AG04449 (cell line): ENCODE measurements at regions not wholly inside any gene's neighbourhood (a gene's known extent, or its start where the extent isn't known, plus 50 kb on each side); places are given as distances from the start of the nearest gene placed in this dataset.

ENCODE experiments used
- CTCF ChIA-PET: fragments of 350-600 bp; formaldehyde crosslinking; extraction: SDS; loops from one replicate; lab custom pipeline; 2021; ENCODE audit warnings: antibody characterized with exemption; lab: Yijun Ruan, JAX
- POLR2A ChIA-PET: fragments of 400-600, 350-600 bp; formaldehyde crosslinking; extraction: SDS; loops from one replicate; lab custom pipeline; 2020; ENCODE audit warnings: antibody characterized with exemption, inconsistent platforms; lab: Yijun Ruan, JAX
- DNase-seq: peaks from one replicate; pipeline ENCODE4 v3.0.0-alpha.2; 2010; ENCODE audit warnings: low read depth, low spot score
- H3K4me3 ChIP-seq: 2 replicates; pipeline ENCODE4 v1.5.1; 2011; ENCODE audit warnings: low read depth, mild to moderate bottlenecking, control low read depth, low read length
- TF ChIP-seq, protein P1 (sequence below): IDR thresholded peaks from one replicate; pipeline ENCODE4 v1.5.1; 2011; ENCODE audit warnings: mild to moderate bottlenecking, moderate library complexity, low read length, control low read depth, inconsistent platforms; ENCODE audit not compliant: insufficient read depth; ENCODE audit errors: missing control alignments

DNA sequence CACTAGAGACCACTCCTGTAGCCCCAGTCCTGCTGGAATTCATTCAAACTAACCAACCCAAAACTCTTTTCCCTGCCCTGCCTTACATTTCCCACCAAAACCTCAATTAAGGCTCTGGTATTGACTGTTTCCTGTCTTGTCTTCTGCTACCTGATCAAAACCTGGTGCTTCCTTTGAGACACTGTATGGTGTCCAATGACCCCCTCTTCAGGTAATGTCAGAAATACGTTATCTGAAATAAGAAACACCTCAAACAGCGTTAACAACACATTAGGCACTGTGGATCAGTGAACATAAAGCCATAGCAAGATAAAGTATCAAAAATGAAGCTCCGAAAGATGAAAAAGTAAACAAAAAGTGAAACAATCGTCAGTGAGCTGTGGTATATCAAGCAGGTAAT lies 343.2 kb upstream of the ZP4 start:
- ChIA-PET POLR2A (no interaction called here), CTCF (interaction anchor here (1.1 kb wide), 1 partner anchor 457 kb away, joined by 3 read pairs; no protein-coding TSS in a partner anchor)
- no peak for DNase-seq
- no peak overlapping the region for H3K4me3 ChIP-seq
- TF ChIP-seq, protein P1, sequence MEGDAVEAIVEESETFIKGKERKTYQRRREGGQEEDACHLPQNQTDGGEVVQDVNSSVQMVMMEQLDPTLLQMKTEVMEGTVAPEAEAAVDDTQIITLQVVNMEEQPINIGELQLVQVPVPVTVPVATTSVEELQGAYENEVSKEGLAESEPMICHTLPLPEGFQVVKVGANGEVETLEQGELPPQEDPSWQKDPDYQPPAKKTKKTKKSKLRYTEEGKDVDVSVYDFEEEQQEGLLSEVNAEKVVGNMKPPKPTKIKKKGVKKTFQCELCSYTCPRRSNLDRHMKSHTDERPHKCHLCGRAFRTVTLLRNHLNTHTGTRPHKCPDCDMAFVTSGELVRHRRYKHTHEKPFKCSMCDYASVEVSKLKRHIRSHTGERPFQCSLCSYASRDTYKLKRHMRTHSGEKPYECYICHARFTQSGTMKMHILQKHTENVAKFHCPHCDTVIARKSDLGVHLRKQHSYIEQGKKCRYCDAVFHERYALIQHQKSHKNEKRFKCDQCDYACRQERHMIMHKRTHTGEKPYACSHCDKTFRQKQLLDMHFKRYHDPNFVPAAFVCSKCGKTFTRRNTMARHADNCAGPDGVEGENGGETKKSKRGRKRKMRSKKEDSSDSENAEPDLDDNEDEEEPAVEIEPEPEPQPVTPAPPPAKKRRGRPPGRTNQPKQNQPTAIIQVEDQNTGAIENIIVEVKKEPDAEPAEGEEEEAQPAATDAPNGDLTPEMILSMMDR, result no peak

DNA sequence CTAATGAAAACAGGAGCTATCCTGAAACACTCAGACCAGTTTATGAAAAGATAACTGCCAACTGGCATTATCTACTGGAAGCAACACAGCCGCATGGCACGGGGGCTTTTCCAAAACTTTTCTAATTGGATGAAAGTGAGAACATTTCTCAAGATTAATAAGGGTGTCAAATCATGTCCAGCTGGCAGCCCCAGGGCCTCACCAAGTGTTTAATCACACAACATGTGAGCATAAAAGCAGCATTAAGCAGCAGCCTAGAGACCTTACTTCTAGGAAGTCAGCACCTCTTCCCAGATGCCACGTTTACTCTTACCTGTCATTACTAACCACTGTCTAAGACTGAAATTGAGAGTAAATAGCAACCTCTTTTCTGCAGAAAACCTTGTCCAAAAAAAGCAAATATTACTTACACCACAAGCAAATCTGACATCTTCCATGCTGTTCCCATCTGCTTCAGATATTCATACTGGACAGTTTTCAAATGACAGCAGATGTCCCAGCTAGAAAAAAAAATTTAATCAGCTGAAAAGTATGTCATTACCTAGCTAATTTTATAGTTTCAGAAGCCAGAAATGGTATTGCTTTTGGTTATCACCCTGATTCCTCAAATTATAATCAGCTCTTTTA lies 341.5 kb upstream of the ZP4 start:
- no peak for DNase-seq
- CTCF ChIA-PET, result no interaction called here
- TF ChIP-seq, protein P1, result no peak
- POLR2A ChIA-PET, result no interaction called here
- H3K4me3 ChIP-seq, result no peak overlapping the region

DNA sequence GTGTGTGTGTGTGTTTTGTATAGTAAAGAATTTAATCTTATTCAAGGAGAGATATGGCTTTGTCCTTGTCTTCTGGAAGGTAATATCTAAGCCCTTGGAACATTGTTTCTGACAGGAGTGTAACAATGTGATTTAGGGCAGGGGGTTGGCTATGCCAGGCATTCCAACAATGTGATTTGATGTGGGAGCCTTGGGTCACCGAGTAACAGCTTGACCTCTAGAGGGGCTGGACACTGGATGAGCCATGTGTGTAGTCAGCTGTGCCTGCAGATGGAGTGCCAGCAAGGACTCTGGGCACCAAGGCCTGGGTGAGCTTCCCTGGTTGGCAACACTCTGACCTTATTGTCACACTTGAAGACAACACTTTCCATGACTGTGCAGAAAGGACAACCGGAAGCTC lies 336.1 kb upstream of the ZP4 start:
- TF ChIP-seq, protein P1, result no peak
- CTCF ChIA-PET, result no interaction called here
- POLR2A ChIA-PET, result no interaction called here
- no peak for DNase-seq
- no peak overlapping the region for H3K4me3 ChIP-seq

DNA sequence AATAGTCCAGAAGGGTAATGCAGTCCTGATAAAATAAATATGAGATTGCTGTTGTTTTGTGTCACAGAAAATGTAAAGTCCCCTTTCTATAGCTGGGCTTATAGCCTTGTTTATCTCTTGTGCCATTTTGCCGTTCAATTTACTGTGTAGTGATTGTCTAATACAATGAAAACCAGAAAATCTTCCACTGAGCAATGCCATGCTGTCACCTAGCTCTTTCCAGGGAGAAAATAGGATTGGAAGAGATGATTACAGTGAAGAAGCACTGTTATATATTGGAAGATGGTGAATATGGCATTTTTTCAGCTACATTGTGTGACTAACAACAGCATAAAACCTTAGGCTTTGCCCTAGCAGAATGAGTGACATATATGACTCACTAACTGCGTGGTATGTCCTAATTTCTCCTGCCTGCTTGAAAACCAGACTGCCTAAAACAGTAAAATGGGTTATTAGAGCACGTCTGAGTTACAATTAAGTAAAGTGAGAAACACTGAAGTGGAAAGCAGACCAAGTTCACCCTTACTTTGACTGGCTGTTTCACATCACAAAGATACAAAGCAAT lies 332.4 kb upstream of the ZP4 start:
- DNase-seq, result no peak
- ChIA-PET POLR2A (no interaction called here), CTCF (no interaction called here)
- TF ChIP-seq, protein P1, result no peak
- no peak overlapping the region for H3K4me3 ChIP-seq

DNA sequence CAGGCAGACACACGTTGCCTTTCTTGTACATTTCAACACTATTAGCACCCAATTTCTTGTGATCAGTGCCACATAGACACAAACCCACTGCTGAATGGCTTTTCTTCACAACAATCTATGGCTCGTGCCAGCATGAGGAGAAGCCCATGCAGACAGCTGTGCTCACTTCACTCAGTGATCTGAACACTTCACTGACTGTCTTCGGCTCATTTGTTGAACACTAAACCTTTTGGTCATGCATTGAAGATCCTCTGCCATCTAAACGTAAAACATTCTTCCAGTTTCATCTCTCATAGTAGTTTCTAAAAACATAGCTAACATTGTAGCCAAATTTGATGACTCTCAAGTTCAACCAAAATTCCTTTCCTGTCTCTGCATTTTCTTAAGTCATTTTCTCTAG lies 331.0 kb upstream of the ZP4 start:
- TF ChIP-seq, protein P1, result no peak
- no peak for DNase-seq
- H3K4me3 ChIP-seq, result no peak overlapping the region
- CTCF ChIA-PET, result no interaction called here
- POLR2A ChIA-PET, result no interaction called here

DNA sequence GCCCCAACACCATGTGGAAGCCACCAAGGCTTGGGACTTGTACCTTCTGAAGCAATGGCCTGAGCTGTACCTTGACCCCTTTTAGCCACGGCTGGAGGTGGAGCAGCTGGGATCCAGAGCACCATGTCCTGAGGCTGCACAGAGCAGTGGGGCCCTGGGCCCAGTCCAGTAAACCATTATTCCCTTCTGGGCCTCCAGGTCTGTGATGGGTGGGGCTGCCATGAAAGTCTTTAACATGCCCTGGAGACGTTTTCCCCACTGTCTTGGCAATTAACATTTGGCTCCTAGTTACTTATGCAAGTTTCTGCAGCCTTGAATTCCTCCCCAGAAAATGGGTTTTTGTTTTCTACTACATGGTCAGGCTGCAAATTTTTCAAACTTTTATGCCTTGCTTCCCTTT lies 323.7 kb upstream of the ZP4 start:
- POLR2A ChIA-PET, result no interaction called here
- no peak for DNase-seq
- CTCF ChIA-PET, result no interaction called here
- H3K4me3 ChIP-seq, result no peak overlapping the region
- TF ChIP-seq, protein P1, result no peak
